H1 (cell line): ENCODE measurements at regions not wholly inside any gene's neighbourhood (a gene's known extent, or its start where the extent isn't known, plus 50 kb on each side); places are given as distances from the start of the nearest gene placed in this dataset.
A peak's percentile ranks its signal among the peaks of the same experiment; 100 is the strongest.

Experiments used
- CTCF ChIA-PET: fragments of 300-600 bp; sonication (Branson Sonifier 250); formaldehyde crosslinking; loops from one replicate; lab custom pipeline; 2021; ENCODE audit not compliant: partially characterized antibody; lab: Charles Lee
- POLR2A ChIA-PET: fragments of 300-600 bp; sonication (Branson Sonifier 250); formaldehyde crosslinking; loops from one replicate; lab custom pipeline; 2021; ENCODE audit warnings: inconsistent platforms; ENCODE audit not compliant: partially characterized antibody; lab: Charles Lee
- DNase-seq, 2 experiments: peaks; one replicate each; pipeline versions ENCODE4 v3.0.0 to v3.0.0-alpha.2; 2010 to 2022; ENCODE audit warnings: low spot score in 2 of 2, low read depth in 1 of 2, mixed read lengths in 1 of 2
- FAIRE-seq: peaks from 2 replicates; lab custom pipeline; 2011; peaks lifted over from hg19 to GRCh38; lab: Jason Lieb, UNC
- H2AFZ ChIP-seq: 2 replicates; pipeline ENCODE4 v1.8.1; 2012; ENCODE audit warnings: low read length, inconsistent platforms
- H2AK5ac ChIP-seq: 2 replicates; pipeline ENCODE4 v1.6.1; 2013; ENCODE audit warnings: low read depth, low read length
- H2BK120ac ChIP-seq: replicated peaks from 2 replicates; pipeline ENCODE3; 2013; ENCODE audit warnings: low read depth, low read length, inconsistent platforms
- H2BK12ac ChIP-seq: 2 replicates; pipeline ENCODE4 v1.6.1; 2013; ENCODE audit warnings: low read depth, low read length
- H2BK15ac ChIP-seq: 2 replicates; pipeline ENCODE4 v1.6.1; 2013; ENCODE audit warnings: low read length
- H2BK20ac ChIP-seq: 2 replicates; pipeline ENCODE4 v1.6.1; 2013; ENCODE audit warnings: low read length
- H2BK5ac ChIP-seq: 2 replicates; pipeline ENCODE4 v1.6.1; 2013; ENCODE audit warnings: low read depth, low read length
- H3K14ac ChIP-seq: 2 replicates; pipeline ENCODE4 v1.6.1; 2013; ENCODE audit warnings: inconsistent platforms; ENCODE audit not compliant: insufficient read length
- H3K18ac ChIP-seq: 2 replicates; pipeline ENCODE4 v1.6.1; 2013; ENCODE audit warnings: low read length; ENCODE audit errors: extremely low read depth
- H3K23ac ChIP-seq: 2 replicates; pipeline ENCODE4 v1.6.1; 2013; ENCODE audit warnings: inconsistent platforms; ENCODE audit not compliant: insufficient read length
- H3K23me2 ChIP-seq: 2 replicates; pipeline ENCODE4 v1.6.1; 2013; ENCODE audit warnings: low read depth, low read length
- H3K27ac ChIP-seq: 2 replicates; pipeline ENCODE4 v1.6.1; 2011; ENCODE audit warnings: low read depth, low read length, inconsistent platforms
- H3K27me3 ChIP-seq, 4 experiments: replicated peaks in 1 of 4; 1 replicate in 1 of 4; 2 replicates in 3 of 4; pipeline versions ENCODE4 v1.6.1 to v1.8.1; 2011 to 2013; ENCODE audit warnings: low read length in 3 of 4, mild to moderate bottlenecking in 3 of 4, inconsistent platforms in 2 of 4, mixed read lengths in 2 of 4, moderate library complexity in 1 of 4; ENCODE audit not compliant: control insufficient read depth in 3 of 4, insufficient read depth in 3 of 4; ENCODE audit errors: extremely low read depth in 1 of 4
- H3K36me3 ChIP-seq, 4 experiments: 2 replicates each; pipeline versions ENCODE4 v1.6.1 to v1.8.1; 2011 to 2013; ENCODE audit warnings: mild to moderate bottlenecking in 4 of 4, low read length in 3 of 4, moderate library complexity in 2 of 4, control low read depth in 1 of 4, inconsistent platforms in 1 of 4; ENCODE audit not compliant: insufficient read depth in 4 of 4, control insufficient read depth in 2 of 4
- H3K4ac ChIP-seq: replicated peaks from 2 replicates; pipeline ENCODE3; 2013; ENCODE audit warnings: low read length, low read depth, mixed read lengths, inconsistent platforms; ENCODE audit not compliant: insufficient read length
- H3K4me1 ChIP-seq, 4 experiments: replicated peaks in 1 of 4; 1 replicate in 1 of 4; 2 replicates in 3 of 4; pipeline versions ENCODE4 v1.6.1 to v1.8.1; 2011 to 2013; ENCODE audit warnings: low read length in 3 of 4, inconsistent platforms in 2 of 4, mixed read lengths in 1 of 4; ENCODE audit not compliant: insufficient read depth in 4 of 4, control insufficient read depth in 3 of 4
- H3K4me2 ChIP-seq, 2 experiments: 2 replicates each; pipeline versions ENCODE4 v1.6.1 to v1.8.1; 2011 to 2013; ENCODE audit warnings: low read depth in 2 of 2, low read length in 2 of 2, control low read depth in 1 of 2, inconsistent platforms in 1 of 2, mild to moderate bottlenecking in 1 of 2; ENCODE audit not compliant: insufficient read depth in 1 of 2
- H3K4me3 ChIP-seq, 4 experiments: fragments of 200-600, 300-600 bp in 1 of 4; sonication (generic), shearing (Covaris generic), sonication (Bioruptor Twin) in 1 of 4; 2 replicates each; pipeline versions ENCODE4 v1.5.1 to v1.8.1; 2011 to 2016; ENCODE audit warnings: low read length in 4 of 4, low read depth in 3 of 4, control low read depth in 2 of 4, inconsistent platforms in 2 of 4, mild to moderate bottlenecking in 2 of 4, mixed read lengths in 1 of 4, moderate library complexity in 1 of 4; ENCODE audit not compliant: insufficient read depth in 2 of 4; ENCODE audit errors: extremely low read depth in 1 of 4
- H3K56ac ChIP-seq: replicated peaks from 2 replicates; pipeline ENCODE3; 2013; ENCODE audit warnings: low read depth, mild to moderate bottlenecking, mixed read lengths, low read length, inconsistent platforms; ENCODE audit not compliant: insufficient read length
- H3K79me1 ChIP-seq: 2 replicates; pipeline ENCODE4 v1.6.1; 2013; ENCODE audit warnings: low read depth, low read length, control low read depth
- H3K79me2 ChIP-seq, 2 experiments: 2 replicates each; pipeline versions ENCODE4 v1.6.1 to v1.8.1; 2012 to 2013; ENCODE audit warnings: low read length in 2 of 2, mild to moderate bottlenecking in 2 of 2, inconsistent platforms in 1 of 2; ENCODE audit not compliant: insufficient read depth in 2 of 2, control insufficient read depth in 1 of 2
- H3K9ac ChIP-seq, 4 experiments: replicated peaks in 1 of 4; 1 replicate in 1 of 4; 2 replicates in 3 of 4; pipeline versions ENCODE4 v1.6.1 to v1.8.1; 2011 to 2013; ENCODE audit warnings: low read depth in 3 of 4, low read length in 3 of 4, control low read depth in 2 of 4, mild to moderate bottlenecking in 2 of 4, moderate library complexity in 2 of 4, inconsistent platforms in 1 of 4; ENCODE audit errors: extremely low read depth in 1 of 4
- H3K9me3 ChIP-seq, 2 experiments: 2 replicates each; pipeline versions ENCODE4 v1.6.1 to v1.8.1; 2012 to 2013; ENCODE audit warnings: mild to moderate bottlenecking in 2 of 2, moderate library complexity in 2 of 2, control low read depth in 1 of 2, inconsistent platforms in 1 of 2, low read depth in 1 of 2, low read length in 1 of 2, mixed read lengths in 1 of 2; ENCODE audit not compliant: insufficient read depth in 2 of 2
- H4K20me1 ChIP-seq, 2 experiments: replicated peaks in 1 of 2; 2 replicates each; pipeline versions ENCODE3 to v1.8.1; 2011 to 2013; ENCODE audit warnings: inconsistent platforms in 2 of 2, low read length in 2 of 2, mild to moderate bottlenecking in 1 of 2; ENCODE audit not compliant: insufficient read depth in 2 of 2, control insufficient read depth in 1 of 2
- H4K5ac ChIP-seq: 2 replicates; pipeline ENCODE4 v1.6.1; 2013; ENCODE audit warnings: low read length, low read depth, mixed read lengths, inconsistent platforms; ENCODE audit not compliant: insufficient read length
- H4K8ac ChIP-seq: 2 replicates; pipeline ENCODE4 v1.8.0; 2013; ENCODE audit warnings: mild to moderate bottlenecking, moderate library complexity, low read length, inconsistent platforms; ENCODE audit not compliant: insufficient read depth; ENCODE audit errors: extremely low read depth
- H4K91ac ChIP-seq: replicated peaks from 2 replicates; pipeline ENCODE3; 2013; ENCODE audit warnings: low read length, mixed read lengths, inconsistent platforms; ENCODE audit not compliant: insufficient read length
- BRCA1 ChIP-seq: IDR thresholded peaks from 2 replicates; pipeline ENCODE4 v1.6.1; 2012; ENCODE audit warnings: low read depth, low read length, improper control_type of control experiment
- CTBP2 ChIP-seq: IDR thresholded peaks from 2 replicates; pipeline ENCODE4 v1.7.0; 2011; ENCODE audit warnings: borderline replicate concordance, mild to moderate bottlenecking, moderate library complexity, mixed read lengths, low read length; ENCODE audit not compliant: insufficient read depth, insufficient read length
- GTF2F1 ChIP-seq: IDR thresholded peaks from 2 replicates; pipeline ENCODE4 v1.6.1; 2012; ENCODE audit warnings: low read depth, low read length, improper control_type of control experiment, borderline replicate concordance
- HDAC6 ChIP-seq: IDR thresholded peaks from one replicate; pipeline ENCODE4 v1.7.1; 2012; ENCODE audit warnings: low read depth, mild to moderate bottlenecking, inconsistent platforms, low read length, moderate library complexity
- POLR2A ChIP-seq, 2 experiments: IDR thresholded peaks; 1 replicate in 1 of 2; 2 replicates in 1 of 2; pipeline ENCODE4 v1.6.1; 2011; ENCODE audit warnings: low read depth in 2 of 2, low read length in 2 of 2, mild to moderate bottlenecking in 2 of 2; ENCODE audit errors: control extremely low read depth in 1 of 2
- POLR2AphosphoS5 ChIP-seq: IDR thresholded peaks from 2 replicates; pipeline ENCODE4 v1.6.1; 2011; ENCODE audit warnings: low read depth, low read length
- RAD21 ChIP-seq, 2 experiments: IDR thresholded peaks in 1 of 2; conservative IDR thresholded peaks in 1 of 2; 2 replicates each; pipeline ENCODE4 v1.6.1; 2011; ENCODE audit warnings: low read depth in 2 of 2, low read length in 2 of 2, improper control_type of control experiment in 1 of 2, inconsistent platforms in 1 of 2, mild to moderate bottlenecking in 1 of 2, moderate library complexity in 1 of 2
- SRF ChIP-seq: IDR thresholded peaks from 2 replicates; pipeline ENCODE4 v1.6.1; 2011; ENCODE audit warnings: mild to moderate bottlenecking, low read depth, low read length, moderate library complexity
- TAF7 ChIP-seq: optimal IDR thresholded peaks from 2 replicates; pipeline ENCODE3; 2011; ENCODE audit warnings: low read depth, mild to moderate bottlenecking, inconsistent platforms, low read length, moderate library complexity, borderline replicate concordance
- YY1 ChIP-seq: IDR thresholded peaks from 2 replicates; pipeline ENCODE4 v1.6.1; 2011; ENCODE audit warnings: low read depth, mild to moderate bottlenecking, low read length
- WGBS, 2 experiments: shearing (Covaris generic) in 1 of 2; methylation state at CpG; one replicate each; pipeline versions ENCODE4 v1.1.6 to v1.1.7; 2013 to 2015; ENCODE audit warnings: low lambda C conversion rate in 2 of 2, mixed read lengths in 2 of 2, inconsistent platforms in 1 of 2, low coverage in 1 of 2, missing lambda C conversion rate in 1 of 2; ENCODE audit not compliant: insufficient replicate concordance in 2 of 2, insufficient coverage in 1 of 2, insufficient read length in 1 of 2; ENCODE audit errors: extremely low coverage in 1 of 2, missing lambda C conversion rate in 1 of 2; 5-methylcytosine and 5-hydroxymethylcytosine counted together
- TF ChIP-seq, protein P1 (sequence below), 3 experiments: IDR thresholded peaks; 1 replicate in 2 of 3; 2 replicates in 1 of 3; pipeline versions ENCODE4 v1.5.1 to v1.6.1; 2011; ENCODE audit warnings: low read length in 3 of 3, mild to moderate bottlenecking in 3 of 3, inconsistent platforms in 2 of 3, low read depth in 1 of 3, moderate library complexity in 1 of 3; ENCODE audit not compliant: insufficient read depth in 1 of 3; ENCODE audit errors: control extremely low read depth in 1 of 3

DNA sequence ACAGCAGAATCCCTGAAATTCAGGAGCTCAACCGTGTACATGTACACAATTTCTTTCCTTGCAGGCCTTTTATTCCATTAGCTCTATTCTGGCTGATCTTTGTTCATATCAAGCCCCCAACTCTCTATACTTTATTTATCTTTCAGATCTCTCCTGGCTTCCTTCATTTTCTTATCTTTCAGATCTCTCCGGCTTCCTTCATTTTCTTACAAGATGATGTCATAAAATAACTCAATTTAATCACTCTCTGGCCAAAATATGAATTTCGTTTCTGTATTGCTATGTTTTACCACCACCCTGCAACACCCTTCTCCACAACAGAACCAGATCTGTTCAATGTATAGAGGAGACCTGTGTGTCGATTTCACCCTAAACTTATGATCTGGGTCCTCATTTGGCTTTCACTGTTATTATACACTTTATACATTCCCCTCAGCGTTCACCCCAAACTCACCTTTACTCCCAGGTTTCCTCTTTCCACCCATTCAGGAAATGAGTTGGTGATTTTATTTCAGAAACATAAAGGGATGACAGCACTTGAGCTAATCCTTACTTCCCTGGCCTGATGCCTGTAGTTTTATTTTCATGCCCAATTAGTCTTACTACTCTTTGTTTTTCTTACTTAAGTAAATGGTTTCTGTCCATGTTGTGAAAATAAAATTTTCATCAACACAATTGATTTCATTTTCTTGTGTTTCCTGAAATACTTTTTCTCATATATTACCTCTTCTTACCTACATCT lies 195.5 kb downstream of the BCHE start:
- H2AFZ ChIP-seq: 0 out of 2 replicates have a peak overlapping the region, but pooled peaks have one; percentile 31
- no peak overlapping the region for H2BK120ac ChIP-seq
- DNase-seq: no peak
- no peak overlapping the region for H2AK5ac ChIP-seq
- no peaks in the 10 kb centered on the region for H4K20me1 ChIP-seq
- WGBS, 2 experiments: 90% methylated on average over 5 of the region's 5 CpGs; no CpG with 5 or more reads in 1 of the 2 experiments
- no peak overlapping the region for H4K8ac ChIP-seq
- H2BK15ac ChIP-seq: no peak overlapping the region
- ChIA-PET CTCF (interaction anchor here (0.7 kb wide), 1 partner anchor 16 kb away, joined by 6 read pairs; no protein-coding TSS in a partner anchor), POLR2A (no interaction called here)
- no peak overlapping the region for H3K4me3 ChIP-seq
- FAIRE-seq: no peak
- no peaks in the 10 kb centered on the region for H3K23me2 ChIP-seq
- no peak overlapping the region for H3K27ac ChIP-seq
- no peak overlapping the region for H3K4ac ChIP-seq
- H3K79me1 ChIP-seq: no peaks in the 10 kb centered on the region
- no peak overlapping the region for H4K5ac ChIP-seq
- H2BK12ac ChIP-seq: no peak overlapping the region
- no peaks in the 10 kb centered on the region for H3K4me1 ChIP-seq
- H3K14ac ChIP-seq: no peak overlapping the region
- no peak overlapping the region for H3K23ac ChIP-seq
- H3K18ac ChIP-seq: no peak overlapping the region
- H3K79me2 ChIP-seq: no peaks in the 10 kb centered on the region
- H3K9me3 ChIP-seq: no peaks in the 10 kb centered on the region
- no peak overlapping the region for H3K9ac ChIP-seq
- H2BK20ac ChIP-seq: no peak overlapping the region
- no peak overlapping the region for H2BK5ac ChIP-seq
- no peak overlapping the region for H4K91ac ChIP-seq
- H3K36me3 ChIP-seq: no peaks in the 10 kb centered on the region
- H3K4me2 ChIP-seq: no peak overlapping the region
- H3K56ac ChIP-seq: no peak overlapping the region
- H3K27me3 ChIP-seq: peaks cover 0 to 1% (median 0%) of the 10 kb centered on the region in 4 experiments; a peak in 1 of 7 replicates
- TF ChIP-seq CTBP2: no peak
- no peak for TF ChIP-seq POLR2A (IDR thresholded peaks at IDR 0.05; ENCODE audit: control extremely low read depth in 1 of 2, low read depth in 2 of 2, low read length in 2 of 2)
- TF ChIP-seq BRCA1: no peak
- no peak for TF ChIP-seq HDAC6
- no peak for TF ChIP-seq RAD21 (IDR thresholded peaks at IDR 0.05 in 1 of 2, conservative IDR thresholded peaks at IDR 0.05 in 1 of 2; ENCODE audit: low read depth in 2 of 2, low read length in 2 of 2)
- TF ChIP-seq, protein P1, sequence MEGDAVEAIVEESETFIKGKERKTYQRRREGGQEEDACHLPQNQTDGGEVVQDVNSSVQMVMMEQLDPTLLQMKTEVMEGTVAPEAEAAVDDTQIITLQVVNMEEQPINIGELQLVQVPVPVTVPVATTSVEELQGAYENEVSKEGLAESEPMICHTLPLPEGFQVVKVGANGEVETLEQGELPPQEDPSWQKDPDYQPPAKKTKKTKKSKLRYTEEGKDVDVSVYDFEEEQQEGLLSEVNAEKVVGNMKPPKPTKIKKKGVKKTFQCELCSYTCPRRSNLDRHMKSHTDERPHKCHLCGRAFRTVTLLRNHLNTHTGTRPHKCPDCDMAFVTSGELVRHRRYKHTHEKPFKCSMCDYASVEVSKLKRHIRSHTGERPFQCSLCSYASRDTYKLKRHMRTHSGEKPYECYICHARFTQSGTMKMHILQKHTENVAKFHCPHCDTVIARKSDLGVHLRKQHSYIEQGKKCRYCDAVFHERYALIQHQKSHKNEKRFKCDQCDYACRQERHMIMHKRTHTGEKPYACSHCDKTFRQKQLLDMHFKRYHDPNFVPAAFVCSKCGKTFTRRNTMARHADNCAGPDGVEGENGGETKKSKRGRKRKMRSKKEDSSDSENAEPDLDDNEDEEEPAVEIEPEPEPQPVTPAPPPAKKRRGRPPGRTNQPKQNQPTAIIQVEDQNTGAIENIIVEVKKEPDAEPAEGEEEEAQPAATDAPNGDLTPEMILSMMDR (IDR thresholded peaks at IDR 0.05; ENCODE audit: control extremely low read depth in 1 of 3, insufficient read depth in 1 of 3, low read depth in 1 of 3, low read length in 3 of 3): no peak
- TF ChIP-seq POLR2AphosphoS5: no peak
- no peak for TF ChIP-seq TAF7
- TF ChIP-seq SRF: no peak
- TF ChIP-seq GTF2F1: no peak
- TF ChIP-seq YY1: no peak
